ENCODE measurements at regions not wholly inside any gene's neighbourhood (a gene's known extent, or its start where the extent isn't known, plus 50 kb on each side); places are given as distances from the start of the nearest gene placed in this dataset.

- no peak for DNase-seq
These were observed 69.6 kb upstream of the COL1A2 start for GRCh38 chr7:94325122-94325475.

GRCh38 chr7:94330269-94331020 lies 64.2 kb upstream of the COL1A2 start:
- no peak for DNase-seq

- DNase-seq = no peak
These were observed 62.1 kb upstream of the COL1A2 start for GRCh38 chr7:94332571-94332970.

GRCh38 chr7:94333810-94334209 lies 60.9 kb upstream of the COL1A2 start:
- DNase-seq = no peak

GRCh38 chr7:94335586-94335985 lies 59.1 kb upstream of the COL1A2 start:
- DNase-seq = no peak

GRCh38 chr7:94336009-94336408 lies 58.7 kb upstream of the COL1A2 start:
- no peak for DNase-seq

GRCh38 chr7:94338921-94339371 lies 55.7 kb upstream of the COL1A2 start:
- DNase-seq = no peak

- DNase-seq = no peak
These were observed 49.9 kb upstream of the COL1A2 start for GRCh38 chr7:94344826-94345225.

Data from right forelimb (tissue), 1 donor.